ENCODE measurements at regions not wholly inside any gene's neighbourhood (a gene's known extent, or its start where the extent isn't known, plus 50 kb on each side); places are given as distances from the start of the nearest gene placed in this dataset.

DNA sequence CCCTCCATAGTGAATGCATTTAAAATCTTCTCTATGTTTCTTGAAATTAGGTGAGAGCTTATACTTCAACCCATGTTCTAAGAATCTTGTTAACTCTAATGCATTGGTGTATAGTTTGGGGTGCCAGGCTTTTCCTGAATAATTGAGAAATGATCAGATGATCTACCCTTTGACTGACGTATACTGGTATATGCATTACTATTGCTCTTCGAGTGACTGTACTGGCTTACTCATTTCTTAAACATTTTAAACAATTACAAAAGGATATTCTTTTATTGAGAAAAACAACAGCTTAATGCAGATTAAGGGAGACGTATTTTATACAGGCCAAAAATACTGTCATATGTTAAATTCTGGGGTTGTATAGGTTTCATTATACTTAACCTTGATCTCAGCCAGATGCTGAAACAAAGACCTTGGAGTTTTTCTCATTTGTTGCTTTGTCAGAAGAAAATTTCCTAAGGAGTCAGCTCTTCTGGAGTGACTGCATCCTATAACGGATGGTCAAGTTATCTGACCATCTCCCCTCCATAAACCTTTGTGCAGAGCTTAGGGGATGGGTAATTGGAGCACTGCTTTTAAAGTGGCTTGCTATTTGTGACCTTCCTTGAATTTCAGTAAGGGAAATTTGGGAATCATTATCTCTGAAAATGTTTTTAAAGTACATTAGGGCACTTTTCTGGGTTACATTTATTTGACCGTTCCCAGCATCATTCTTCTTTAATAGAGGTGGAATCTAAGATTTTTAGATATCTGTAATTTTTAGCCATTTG lies 507.6 kb downstream of the PCNX1 start:
- TF ChIP-seq YY1 (IDR thresholded peaks at IDR 0.05; ENCODE audit: insufficient read depth, insufficient read length), result no peak
- no peak for TF ChIP-seq SUZ12 (IDR thresholded peaks at IDR 0.05; ENCODE audit: extremely low read depth, insufficient read depth, insufficient read length)
- no peak for TF ChIP-seq ZNF274 (IDR thresholded peaks at IDR 0.05; ENCODE audit: low read depth, low read length)
